ENCODE measurements at regions not wholly inside any gene's neighbourhood (a gene's known extent, or its start where the extent isn't known, plus 50 kb on each side); places are given as distances from the start of the nearest gene placed in this dataset.
A peak's percentile ranks its signal among the peaks of the same experiment; 100 is the strongest.

DNA sequence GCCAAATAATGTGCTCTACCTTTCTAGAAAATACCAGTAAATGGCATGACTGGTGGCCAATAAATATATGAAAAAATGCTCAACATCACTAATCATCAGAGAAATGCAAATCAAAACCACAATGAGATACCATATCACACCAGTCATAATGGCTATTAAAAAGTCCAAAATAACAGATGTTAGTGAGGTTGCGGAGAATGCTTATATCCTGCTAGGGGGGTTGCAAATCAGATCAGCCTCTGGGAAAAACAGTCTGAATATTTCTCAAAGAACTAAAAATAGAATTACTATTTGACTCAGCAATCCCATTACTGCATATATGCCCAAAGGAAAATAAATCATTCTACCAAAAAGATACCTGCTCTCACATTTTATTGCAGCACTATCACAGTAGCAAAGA lies 115.1 kb downstream of the RASGEF1B start:
- no peaks in the 10 kb centered on the region for H3K36me3 ChIP-seq (ENCODE audit: control insufficient read depth, insufficient read depth, low read length)
- H3K4me3 ChIP-seq (ENCODE audit: low read depth, low read length) = no peak overlapping the region
- TF ChIP-seq, protein P1, sequence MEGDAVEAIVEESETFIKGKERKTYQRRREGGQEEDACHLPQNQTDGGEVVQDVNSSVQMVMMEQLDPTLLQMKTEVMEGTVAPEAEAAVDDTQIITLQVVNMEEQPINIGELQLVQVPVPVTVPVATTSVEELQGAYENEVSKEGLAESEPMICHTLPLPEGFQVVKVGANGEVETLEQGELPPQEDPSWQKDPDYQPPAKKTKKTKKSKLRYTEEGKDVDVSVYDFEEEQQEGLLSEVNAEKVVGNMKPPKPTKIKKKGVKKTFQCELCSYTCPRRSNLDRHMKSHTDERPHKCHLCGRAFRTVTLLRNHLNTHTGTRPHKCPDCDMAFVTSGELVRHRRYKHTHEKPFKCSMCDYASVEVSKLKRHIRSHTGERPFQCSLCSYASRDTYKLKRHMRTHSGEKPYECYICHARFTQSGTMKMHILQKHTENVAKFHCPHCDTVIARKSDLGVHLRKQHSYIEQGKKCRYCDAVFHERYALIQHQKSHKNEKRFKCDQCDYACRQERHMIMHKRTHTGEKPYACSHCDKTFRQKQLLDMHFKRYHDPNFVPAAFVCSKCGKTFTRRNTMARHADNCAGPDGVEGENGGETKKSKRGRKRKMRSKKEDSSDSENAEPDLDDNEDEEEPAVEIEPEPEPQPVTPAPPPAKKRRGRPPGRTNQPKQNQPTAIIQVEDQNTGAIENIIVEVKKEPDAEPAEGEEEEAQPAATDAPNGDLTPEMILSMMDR (IDR thresholded peaks at IDR 0.05; ENCODE audit: insufficient read depth, low read length, poor library complexity, severe bottlenecking) = no peak
- H3K27me3 ChIP-seq (ENCODE audit: control insufficient read depth, insufficient read depth, low read length) = no peaks in the 10 kb centered on the region
- DNase-seq (ENCODE audit: low read depth) = no peak

DNA sequence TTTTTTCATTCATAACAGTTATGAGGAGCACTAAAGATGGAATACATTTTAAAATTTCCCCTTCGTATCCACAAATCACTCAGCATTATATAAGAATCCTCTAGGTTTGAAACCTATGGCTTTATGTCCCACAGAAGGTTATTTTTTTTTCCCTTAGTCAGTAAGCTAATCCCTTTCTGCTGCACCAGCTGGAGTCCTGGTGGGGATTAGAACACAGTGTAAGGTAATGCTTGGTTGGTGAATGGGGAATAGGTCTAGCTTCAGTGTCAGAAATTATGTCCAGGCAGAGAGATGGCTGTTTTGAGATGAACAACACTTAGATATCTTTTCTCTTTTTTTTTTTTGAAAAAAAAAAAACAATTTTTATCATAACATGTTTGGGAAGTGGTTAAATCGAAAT lies 116.6 kb downstream of the RASGEF1B start:
- no peak for DNase-seq (ENCODE audit: low read depth)
- TF ChIP-seq, protein P1 (IDR thresholded peaks at IDR 0.05; ENCODE audit: insufficient read depth, low read length, poor library complexity, severe bottlenecking) = no peak
- Histone ChIP-seq H3K36me3 (ENCODE audit: control insufficient read depth, insufficient read depth, low read length) (no peaks in the 10 kb centered on the region), H3K4me3 (ENCODE audit: low read depth, low read length) (no peak overlapping the region), H3K27me3 (ENCODE audit: control insufficient read depth, insufficient read depth, low read length) (no peaks in the 10 kb centered on the region)

DNA sequence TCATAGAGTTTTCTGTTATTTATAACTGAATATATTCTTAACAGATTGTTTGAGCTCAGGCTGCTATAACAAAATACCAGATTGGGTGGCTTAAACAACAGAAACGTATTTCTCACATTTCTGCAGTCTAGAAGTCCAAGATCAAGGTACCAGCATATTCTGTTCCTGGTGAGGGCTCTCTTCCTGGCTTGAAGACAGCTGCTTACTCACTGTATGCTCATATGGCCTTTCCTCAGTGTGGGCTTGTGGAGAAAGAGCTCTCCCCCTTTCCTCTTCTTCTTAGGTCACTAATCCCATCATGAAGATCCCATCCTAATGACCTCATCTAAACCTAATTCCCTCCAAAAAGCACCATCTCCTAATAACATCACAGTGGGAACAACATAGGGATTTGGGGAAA lies 117.8 kb downstream of the RASGEF1B start:
- TF ChIP-seq, protein P1 (IDR thresholded peaks at IDR 0.05; ENCODE audit: insufficient read depth, low read length, poor library complexity, severe bottlenecking) = no peak
- no peak for DNase-seq (ENCODE audit: low read depth)

DNA sequence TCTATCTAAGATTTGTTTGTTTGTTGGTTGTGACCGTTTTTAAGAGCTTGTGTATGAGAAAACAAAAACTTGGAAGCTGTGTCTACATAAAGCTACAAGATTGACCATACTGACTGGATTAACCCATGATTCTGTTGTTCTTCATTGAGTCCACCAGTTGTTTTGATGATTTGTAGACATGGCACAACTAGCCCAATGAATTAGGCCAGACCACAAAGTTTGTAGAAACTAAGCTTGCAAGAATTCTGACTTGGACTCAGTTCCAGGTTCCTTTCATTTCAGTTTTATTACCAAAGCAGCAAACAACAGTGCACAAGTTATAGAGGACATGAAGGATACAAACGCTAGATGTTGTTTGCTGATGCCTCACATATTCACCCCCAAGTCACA lies 119.3 kb downstream of the RASGEF1B start:
- TF ChIP-seq, protein P1 (IDR thresholded peaks at IDR 0.05; ENCODE audit: insufficient read depth, low read length, poor library complexity, severe bottlenecking) = no peak
- Histone ChIP-seq H3K36me3 (ENCODE audit: control insufficient read depth, insufficient read depth, low read length) (no peaks in the 10 kb centered on the region), H3K4me3 (ENCODE audit: low read depth, low read length) (no peak overlapping the region), H3K27me3 (ENCODE audit: control insufficient read depth, insufficient read depth, low read length) (no peaks in the 10 kb centered on the region)
- no peak for DNase-seq (ENCODE audit: low read depth)

More for the DNA sequence above, 117.8 kb downstream of the RASGEF1B start:
- H3K27me3 ChIP-seq (ENCODE audit: control insufficient read depth, insufficient read depth, low read length) = no peaks in the 10 kb centered on the region
- no peaks in the 10 kb centered on the region for H3K36me3 ChIP-seq (ENCODE audit: control insufficient read depth, insufficient read depth, low read length)
- no peak overlapping the region for H3K4me3 ChIP-seq (ENCODE audit: low read depth, low read length)

DNA sequence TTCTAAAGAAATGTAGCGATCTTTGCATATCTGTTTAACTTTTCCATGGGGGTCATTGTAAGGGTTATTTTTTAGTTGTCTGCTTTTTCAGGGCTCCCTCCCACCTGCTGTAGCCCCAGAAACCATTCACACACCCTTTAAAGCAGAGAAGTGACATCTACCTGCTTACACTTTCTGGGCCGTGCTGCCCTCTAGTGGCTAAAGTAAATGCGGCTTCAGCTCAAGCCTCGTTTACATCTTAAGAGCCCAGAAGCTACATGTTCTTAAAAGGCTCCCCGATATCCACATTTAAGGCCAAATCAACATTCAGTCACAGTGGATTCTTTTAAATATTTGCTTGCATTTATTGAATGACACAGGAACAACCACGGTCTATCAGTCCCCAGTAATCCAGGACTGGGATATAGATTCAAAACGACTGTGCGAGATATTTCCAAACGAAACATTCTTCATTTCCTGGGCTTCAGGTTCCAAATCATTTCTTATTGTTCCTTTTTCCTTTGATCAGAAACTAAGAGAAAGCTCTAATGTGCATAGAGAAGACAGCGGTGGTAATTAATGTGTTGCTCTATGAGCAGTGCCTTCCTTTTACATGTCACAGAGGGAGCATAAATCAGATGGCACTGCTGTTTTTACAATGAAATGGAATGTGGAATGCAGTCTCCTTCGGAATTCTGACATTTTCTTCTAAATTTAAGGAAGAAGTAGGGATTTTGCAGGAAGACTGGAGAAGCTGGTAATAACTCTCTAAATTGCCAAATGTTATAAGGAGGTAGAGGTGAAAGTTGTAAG lies 119.9 kb downstream of the RASGEF1B start:
- Histone ChIP-seq H3K27me3 (ENCODE audit: control insufficient read depth, insufficient read depth, low read length) (no peaks in the 10 kb centered on the region), H3K4me3 (ENCODE audit: low read depth, low read length) (no peak overlapping the region), H3K36me3 (ENCODE audit: control insufficient read depth, insufficient read depth, low read length) (no peaks in the 10 kb centered on the region)
- TF ChIP-seq, protein P1 (IDR thresholded peaks at IDR 0.05; ENCODE audit: insufficient read depth, low read length, poor library complexity, severe bottlenecking) = peak; percentile 87
- peak; percentile 19 for DNase-seq (ENCODE audit: low read depth)

DNA sequence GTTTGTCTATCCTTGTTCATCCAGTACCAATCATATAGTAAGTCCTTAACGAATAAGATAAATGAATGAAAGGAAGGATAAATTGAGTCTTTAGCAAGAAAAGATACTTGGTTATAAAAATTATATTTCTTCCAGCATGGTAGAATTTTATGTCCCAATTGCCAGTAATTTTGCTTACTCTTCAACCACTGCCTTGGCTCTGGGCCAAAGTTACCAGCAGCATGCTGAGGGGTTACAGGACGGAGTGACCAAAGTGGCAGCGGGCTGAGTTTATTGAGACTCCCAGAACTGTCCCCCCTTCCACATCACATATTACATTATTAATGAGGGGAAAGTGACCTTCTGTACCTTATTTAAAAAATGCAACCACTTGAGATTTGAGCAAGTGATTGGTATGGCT lies 121.7 kb downstream of the RASGEF1B start:
- DNase-seq (ENCODE audit: low read depth) = no peak
- TF ChIP-seq, protein P1 (IDR thresholded peaks at IDR 0.05; ENCODE audit: insufficient read depth, low read length, poor library complexity, severe bottlenecking) = no peak
- no peak overlapping the region for H3K4me3 ChIP-seq (ENCODE audit: low read depth, low read length)

More for the DNA sequence above, 121.7 kb downstream of the RASGEF1B start:
- Histone ChIP-seq H3K27me3 (ENCODE audit: control insufficient read depth, insufficient read depth, low read length) (no peaks in the 10 kb centered on the region), H3K36me3 (ENCODE audit: control insufficient read depth, insufficient read depth, low read length) (no peaks in the 10 kb centered on the region)
